ENCODE measurements at regions not wholly inside any gene's neighbourhood (a gene's known extent, or its start where the extent isn't known, plus 50 kb on each side); places are given as distances from the start of the nearest gene placed in this dataset.

GRCh38 chrX:13902406-13902805, 85.5 kb upstream of the GPM6B start:
- DNase-seq = no peak

- DNase-seq = no peak
These were observed 84.5 kb upstream of the GPM6B start for GRCh38 chrX:13901354-13901753.

GRCh38 chrX:13900351-13900750, 83.5 kb upstream of the GPM6B start:
- DNase-seq = no peak

GRCh38 chrX:13899607-13900006, 82.7 kb upstream of the GPM6B start:
- no peak for DNase-seq

GRCh38 chrX:13898603-13899002, 81.7 kb upstream of the GPM6B start:
- DNase-seq = no peak

- DNase-seq = no peak
These were observed 81.2 kb upstream of the GPM6B start for GRCh38 chrX:13898083-13898482.

GRCh38 chrX:13897566-13897965, 80.7 kb upstream of the GPM6B start:
- no peak for DNase-seq

- no peak for DNase-seq
These were observed 78.1 kb upstream of the GPM6B start for GRCh38 chrX:13894888-13895565.

GRCh38 chrX:13893826-13894225, 76.9 kb upstream of the GPM6B start:
- no peak for DNase-seq

GRCh38 chrX:13892856-13893255, 76.0 kb upstream of the GPM6B start:
- no peak for DNase-seq

- DNase-seq = no peak
These were observed 74.7 kb upstream of the GPM6B start for GRCh38 chrX:13891377-13892140.

- DNase-seq = no peak
These were observed 73.9 kb upstream of the GPM6B start for GRCh38 chrX:13890806-13891205.

GRCh38 chrX:13888284-13888683, 71.4 kb upstream of the GPM6B start:
- DNase-seq = no peak

GRCh38 chrX:13885591-13885990, 68.7 kb upstream of the GPM6B start:
- DNase-seq = no peak

GRCh38 chrX:13876652-13877051, 59.8 kb upstream of the GPM6B start:
- DNase-seq = no peak

- DNase-seq = no peak
These were observed 58.7 kb upstream of the GPM6B start for GRCh38 chrX:13875572-13875971.

- no peak for DNase-seq
These were observed 51.7 kb upstream of the GPM6B start for GRCh38 chrX:13868591-13868990.
